GM23338 (cell line): ENCODE measurements at regions not wholly inside any gene's neighbourhood (a gene's known extent, or its start where the extent isn't known, plus 50 kb on each side); places are given as distances from the start of the nearest gene placed in this dataset.

Experiments used
- ATAC-seq: fragments of 200-7000 bp; cut with Tn5 transposase; 3 replicates; pipeline ENCODE4 v1.9.1; 2020
- DNase-seq: peaks from one replicate; pipeline ENCODE4 v3.0.0-alpha.2; 2015; ENCODE audit warnings: low spot score
- H2AFZ ChIP-seq: fragments of 200-600 bp; sonication (generic); 2 replicates; pipeline ENCODE4 v1.8.0; 2016; ENCODE audit warnings: antibody characterized with exemption, mild to moderate bottlenecking, moderate library complexity
- H3F3A ChIP-seq: fragments of 200-600 bp; sonication (generic); replicated peaks from 2 replicates; pipeline ENCODE4 v1.8.0; 2017; ENCODE audit warnings: antibody characterized with exemption, mixed run types, low read depth
- H3K27ac ChIP-seq: fragments of 200-600 bp; sonication (generic); 2 replicates; pipeline ENCODE4 v1.6.1; 2016; ENCODE audit warnings: low read depth
- H3K27me3 ChIP-seq: fragments of 200-600 bp; sonication (generic); 2 replicates; pipeline ENCODE4 v1.8.0; 2016; ENCODE audit warnings: mild to moderate bottlenecking, mixed run types, moderate library complexity; ENCODE audit not compliant: insufficient read depth
- H3K36me3 ChIP-seq: fragments of 200-600 bp; sonication (generic); 2 replicates; pipeline ENCODE4 v1.8.0; 2016; ENCODE audit warnings: mild to moderate bottlenecking; ENCODE audit not compliant: insufficient read depth
- H3K4me1 ChIP-seq: fragments of 200-600 bp; sonication (generic); 2 replicates; pipeline ENCODE4 v1.8.0; 2016; ENCODE audit warnings: mild to moderate bottlenecking, moderate library complexity; ENCODE audit not compliant: insufficient read depth
- H3K4me2 ChIP-seq: fragments of 200-600 bp; sonication (generic); 2 replicates; pipeline ENCODE4 v1.7.1; 2017; ENCODE audit warnings: mixed run types
- H3K4me3 ChIP-seq: fragments of 200-600 bp; sonication (generic); 2 replicates; pipeline ENCODE4 v1.6.1; 2016; ENCODE audit warnings: mixed run types
- H3K79me2 ChIP-seq: fragments of 200-600 bp; sonication (generic); replicated peaks from 2 replicates; pipeline ENCODE4 v1.8.0; 2017; ENCODE audit warnings: mild to moderate bottlenecking; ENCODE audit not compliant: insufficient read depth
- H3K9me2 ChIP-seq: fragments of 200-600 bp; sonication (generic); 2 replicates; pipeline ENCODE4 v1.8.0; 2017; ENCODE audit not compliant: insufficient read depth
- H4K20me1 ChIP-seq: fragments of 200-600 bp; sonication (generic); replicated peaks from 2 replicates; pipeline ENCODE4 v1.8.0; 2017; ENCODE audit warnings: mild to moderate bottlenecking; ENCODE audit not compliant: insufficient read depth
- H3K27ac Mint-ChIP-seq: 2 replicates; pipeline ENCODE4 v1.8.0; 2020; ENCODE audit warnings: inconsistent platforms, mild to moderate bottlenecking, moderate library complexity, mixed read lengths
- H3K27me3 Mint-ChIP-seq: 3 replicates; pipeline ENCODE4 v1.8.0; 2022; ENCODE audit warnings: low read depth, mild to moderate bottlenecking, moderate library complexity, mixed read lengths, inconsistent platforms; ENCODE audit not compliant: insufficient read depth, poor library complexity
- H3K36me3 Mint-ChIP-seq: 3 replicates; pipeline ENCODE4 v1.8.0; 2021; ENCODE audit warnings: low read depth, mild to moderate bottlenecking, inconsistent platforms, moderate library complexity, mixed read lengths
- H3K4me1 Mint-ChIP-seq: 3 replicates; pipeline ENCODE4 v1.8.0; 2020; ENCODE audit warnings: mild to moderate bottlenecking, inconsistent platforms, mixed read lengths
- H3K4me3 Mint-ChIP-seq: 3 replicates; pipeline ENCODE4 v1.8.0; 2021; ENCODE audit warnings: moderate library complexity, mild to moderate bottlenecking, inconsistent platforms, mixed read lengths
- H3K9me3 Mint-ChIP-seq: 3 replicates; pipeline ENCODE4 v1.8.0; 2020; ENCODE audit warnings: moderate library complexity, mild to moderate bottlenecking, inconsistent platforms, mixed read lengths
- EZH2phosphoT487 ChIP-seq: fragments of 200-600 bp; sonication (generic); IDR thresholded peaks from one replicate; pipeline ENCODE4 v1.8.1; 2018; ENCODE audit warnings: antibody characterized with exemption; ENCODE audit not compliant: unreplicated experiment
- REST ChIP-seq: IDR thresholded peaks from one replicate; pipeline ENCODE4 v1.6.1; 2018; ENCODE audit warnings: antibody characterized with exemption; ENCODE audit not compliant: unreplicated experiment
- ZNF462 ChIP-seq: fragments of 250-450 bp; sonication (Bioruptor Pico); IDR thresholded peaks from 2 replicates; pipeline ENCODE4 v1.5.0; 2020; ENCODE audit warnings: mild to moderate bottlenecking, moderate library complexity
- TF ChIP-seq, protein P1 (sequence below): IDR thresholded peaks from 2 replicates; pipeline ENCODE4 v1.6.1; 2016; ENCODE audit warnings: antibody characterized with exemption

DNA sequence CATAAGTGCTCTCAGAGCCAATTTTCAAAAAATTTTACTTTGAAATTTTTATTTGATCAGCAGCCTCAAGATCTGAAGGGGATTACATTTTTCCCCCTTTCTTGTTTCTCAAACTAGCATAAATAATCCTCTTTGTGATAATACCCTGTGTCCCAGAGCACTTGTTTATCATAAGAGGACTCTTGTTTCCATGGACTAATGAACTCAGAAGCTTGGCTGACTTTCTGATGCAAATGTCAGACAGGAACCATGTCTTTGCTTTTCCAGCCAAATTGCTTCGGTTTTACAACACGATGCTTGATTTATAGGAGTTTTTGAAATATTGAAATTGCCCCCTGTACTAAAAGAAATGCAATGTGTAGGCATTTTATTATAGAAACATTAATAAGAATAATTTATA is 859.3 kb upstream of the LCORL start:
- ATAC-seq, result no peak
- Histone ChIP-seq H3K4me3 (no peak overlapping the region), H3K27ac (no peak overlapping the region), H4K20me1 (no peaks in the 10 kb centered on the region), H2AFZ (no peak overlapping the region), H3K4me2 (no peak overlapping the region), H3K27me3 (no peaks in the 10 kb centered on the region), H3K9me2 (no peaks in the 10 kb centered on the region), H3F3A (no peaks in the 10 kb centered on the region), H3K4me1 (no peaks in the 10 kb centered on the region), H3K36me3 (no peaks in the 10 kb centered on the region), H3K79me2 (no peaks in the 10 kb centered on the region)
- peaks cover 11% of the 10 kb centered on the region; the same call in 2 of the 3 replicates for H3K36me3 Mint-ChIP-seq
- peaks cover 13% of the 10 kb centered on the region for H3K9me3 Mint-ChIP-seq
- H3K4me3 Mint-ChIP-seq, result no peak overlapping the region
- no peak overlapping the region for H3K27ac Mint-ChIP-seq
- H3K4me1 Mint-ChIP-seq, result peaks cover 14% of the 10 kb centered on the region; the same call in 2 of the 3 replicates
- no peak for DNase-seq
- TF ChIP-seq, protein P1, sequence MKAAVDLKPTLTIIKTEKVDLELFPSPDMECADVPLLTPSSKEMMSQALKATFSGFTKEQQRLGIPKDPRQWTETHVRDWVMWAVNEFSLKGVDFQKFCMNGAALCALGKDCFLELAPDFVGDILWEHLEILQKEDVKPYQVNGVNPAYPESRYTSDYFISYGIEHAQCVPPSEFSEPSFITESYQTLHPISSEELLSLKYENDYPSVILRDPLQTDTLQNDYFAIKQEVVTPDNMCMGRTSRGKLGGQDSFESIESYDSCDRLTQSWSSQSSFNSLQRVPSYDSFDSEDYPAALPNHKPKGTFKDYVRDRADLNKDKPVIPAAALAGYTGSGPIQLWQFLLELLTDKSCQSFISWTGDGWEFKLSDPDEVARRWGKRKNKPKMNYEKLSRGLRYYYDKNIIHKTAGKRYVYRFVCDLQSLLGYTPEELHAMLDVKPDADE, result no peak
- TF ChIP-seq ZNF462 (CRISPR knock-in tag), result no peak
- TF ChIP-seq EZH2phosphoT487, result no peak
- TF ChIP-seq REST, result no peak
- H3K27me3 Mint-ChIP-seq, result no peaks in the 10 kb centered on the region
